ENCODE measurements at regions not wholly inside any gene's neighbourhood (a gene's known extent, or its start where the extent isn't known, plus 50 kb on each side); places are given as distances from the start of the nearest gene placed in this dataset.
"Not testable (repeated sequence)": the region's sequence is repeated elsewhere in the genome, so short reads cannot be mapped to it uniquely, and the experiment has no call there.

- not testable (repeated sequence) for TF ChIP-seq CTCF (IDR thresholded peaks at IDR 0.05; ENCODE audit: borderline replicate concordance, extremely low read depth, low read length, poor library complexity, severe bottlenecking); EZH2 (IDR thresholded peaks at IDR 0.05; ENCODE audit: borderline replicate concordance, low read depth, low read length, severe bottlenecking)
Measured at GRCh38 chr1:65550306-65551010, 130.0 kb downstream of the LEPR start.

All from DND-41 (cell line).